Lower leg skin (tissue), 3 donors: ENCODE measurements at regions not wholly inside any gene's neighbourhood (a gene's known extent, or its start where the extent isn't known, plus 50 kb on each side); places are given as distances from the start of the nearest gene placed in this dataset.

Source experiments
- CTCF ChIP-seq, 3 donors: fragments of 450-650 bp; IDR thresholded peaks; one replicate each; pipeline ENCODE4 v1.5.1; 2016; ENCODE audit warnings: antibody characterized with exemption in 3 of 3, mild to moderate bottlenecking in 3 of 3, moderate library complexity in 2 of 3
- POLR2A ChIP-seq, 2 donors: fragments of 450-650 bp; IDR thresholded peaks; one replicate each; pipeline ENCODE4 v1.6.1; 2016 to 2017; ENCODE audit warnings: antibody characterized with exemption in 2 of 2, mild to moderate bottlenecking in 1 of 2, moderate library complexity in 1 of 2

- TF ChIP-seq CTCF (IDR thresholded peaks at IDR 0.05): no peak
- no peak for TF ChIP-seq POLR2A (IDR thresholded peaks at IDR 0.05)
These were observed 125.4 kb upstream of the USP25 start for GRCh38 chr21:15604413-15604812.
